WERI-Rb-1 (cell line): ENCODE measurements at regions not wholly inside any gene's neighbourhood (a gene's known extent, or its start where the extent isn't known, plus 50 kb on each side); places are given as distances from the start of the nearest gene placed in this dataset.
"Not testable (repeated sequence)": the region's sequence is repeated elsewhere in the genome, so short reads cannot be mapped to it uniquely, and the experiment has no call there.

ENCODE experiments used
- DNase-seq: peaks from one replicate; pipeline ENCODE4 v3.0.0-alpha.2; 2020
- H3K27ac ChIP-seq: fragments of 250-450 bp; sonication (Bioruptor Pico); 2 replicates; pipeline ENCODE4 v1.5.1; 2020; ENCODE audit warnings: mild to moderate bottlenecking, moderate library complexity
- H3K27me3 ChIP-seq: fragments of 250-450 bp; sonication (Bioruptor Pico); 2 replicates; pipeline ENCODE4 v1.5.1; 2021; ENCODE audit warnings: mild to moderate bottlenecking, low read depth, moderate library complexity; ENCODE audit not compliant: insufficient read depth, severe bottlenecking
- H3K36me3 ChIP-seq: fragments of 250-450 bp; sonication (Bioruptor Pico); 2 replicates; pipeline ENCODE4 v1.5.1; 2020; ENCODE audit warnings: mild to moderate bottlenecking, moderate library complexity
- H3K4me3 ChIP-seq: 2 replicates; pipeline ENCODE4 v1.5.1; 2011; ENCODE audit warnings: low read depth, mild to moderate bottlenecking, control low read depth, low read length
- H3K9me3 ChIP-seq: fragments of 250-450 bp; sonication (Bioruptor Pico); 2 replicates; pipeline ENCODE4 v1.5.1; 2021; ENCODE audit warnings: mild to moderate bottlenecking, moderate library complexity; ENCODE audit not compliant: severe bottlenecking
- TF ChIP-seq, protein P1 (sequence below): IDR thresholded peaks from 2 replicates; pipeline ENCODE4 v1.5.1; 2011; ENCODE audit warnings: low read depth, mild to moderate bottlenecking, control low read depth, inconsistent platforms, low read length

DNA sequence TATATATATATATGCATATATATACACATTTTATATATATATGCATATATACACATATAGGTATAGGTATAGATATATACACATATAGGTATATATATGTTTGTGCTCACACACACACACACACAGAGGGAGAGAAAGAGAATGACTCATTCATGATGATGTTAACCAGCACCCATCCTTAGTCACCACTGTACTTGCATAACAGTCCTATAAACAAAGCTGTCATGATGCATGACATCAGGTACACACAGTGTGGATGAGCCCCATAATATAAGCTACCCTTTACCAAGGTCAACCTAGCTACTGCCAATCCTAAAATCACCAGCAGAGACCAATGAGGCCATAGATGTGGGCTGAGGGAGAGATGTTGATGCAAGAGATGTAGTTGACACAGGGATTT lies 1408.0 kb downstream of the RAPGEF2 start:
- Histone ChIP-seq H3K4me3 (no peak overlapping the region), H3K27ac (no peak overlapping the region), H3K36me3 (no peaks in the 10 kb centered on the region), H3K9me3 (no peaks in the 10 kb centered on the region), H3K27me3 (no peaks in the 10 kb centered on the region)
- DNase-seq, result no peak
- TF ChIP-seq, protein P1, sequence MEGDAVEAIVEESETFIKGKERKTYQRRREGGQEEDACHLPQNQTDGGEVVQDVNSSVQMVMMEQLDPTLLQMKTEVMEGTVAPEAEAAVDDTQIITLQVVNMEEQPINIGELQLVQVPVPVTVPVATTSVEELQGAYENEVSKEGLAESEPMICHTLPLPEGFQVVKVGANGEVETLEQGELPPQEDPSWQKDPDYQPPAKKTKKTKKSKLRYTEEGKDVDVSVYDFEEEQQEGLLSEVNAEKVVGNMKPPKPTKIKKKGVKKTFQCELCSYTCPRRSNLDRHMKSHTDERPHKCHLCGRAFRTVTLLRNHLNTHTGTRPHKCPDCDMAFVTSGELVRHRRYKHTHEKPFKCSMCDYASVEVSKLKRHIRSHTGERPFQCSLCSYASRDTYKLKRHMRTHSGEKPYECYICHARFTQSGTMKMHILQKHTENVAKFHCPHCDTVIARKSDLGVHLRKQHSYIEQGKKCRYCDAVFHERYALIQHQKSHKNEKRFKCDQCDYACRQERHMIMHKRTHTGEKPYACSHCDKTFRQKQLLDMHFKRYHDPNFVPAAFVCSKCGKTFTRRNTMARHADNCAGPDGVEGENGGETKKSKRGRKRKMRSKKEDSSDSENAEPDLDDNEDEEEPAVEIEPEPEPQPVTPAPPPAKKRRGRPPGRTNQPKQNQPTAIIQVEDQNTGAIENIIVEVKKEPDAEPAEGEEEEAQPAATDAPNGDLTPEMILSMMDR, result no peak

DNA sequence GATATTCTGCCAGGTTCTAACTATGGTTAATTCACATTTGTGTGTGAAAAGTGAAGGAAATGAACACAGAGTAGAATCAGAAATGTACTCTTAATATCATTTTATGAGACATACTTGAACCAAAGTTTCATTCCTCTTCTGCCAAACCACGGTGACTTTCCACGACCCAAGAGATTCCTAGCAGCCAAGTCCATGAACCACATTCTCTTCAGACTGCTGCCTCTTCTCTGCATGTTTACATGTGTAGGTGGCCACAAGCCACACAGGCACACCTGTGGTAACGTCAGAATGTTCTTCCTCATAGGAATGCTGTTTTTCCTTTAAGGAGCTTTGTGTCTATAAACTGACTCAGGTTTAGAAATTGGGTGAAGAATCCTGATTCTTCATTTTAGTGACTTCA lies 1411.2 kb downstream of the RAPGEF2 start:
- Histone ChIP-seq H3K4me3 (no peak overlapping the region), H3K36me3 (no peaks in the 10 kb centered on the region), H3K27ac (no peak overlapping the region), H3K9me3 (no peaks in the 10 kb centered on the region), H3K27me3 (no peaks in the 10 kb centered on the region)
- no peak for DNase-seq
- TF ChIP-seq, protein P1, result no peak

DNA sequence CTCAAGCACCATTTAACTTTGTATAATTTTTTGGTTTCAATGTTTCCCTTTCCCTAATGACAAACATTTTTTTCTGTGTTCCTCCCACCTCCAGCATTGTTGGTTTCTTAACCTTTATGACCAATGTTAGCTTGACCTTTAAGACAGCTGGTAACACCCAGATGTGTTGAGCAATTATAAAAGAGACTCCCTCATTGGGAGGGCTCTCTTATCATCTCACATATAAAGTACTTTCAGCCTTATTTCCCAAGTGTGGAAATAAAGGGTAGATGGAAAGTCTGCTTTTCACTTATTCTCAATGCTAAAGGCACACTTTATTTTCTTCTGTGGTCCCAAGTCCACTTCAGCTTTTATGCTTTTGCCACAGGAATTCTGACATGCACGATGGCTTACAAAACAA lies 1420.4 kb downstream of the RAPGEF2 start:
- no peak for DNase-seq
- no peaks in the 10 kb centered on the region for H3K36me3 ChIP-seq
- no peak overlapping the region for H3K27ac ChIP-seq
- no peak overlapping the region for H3K4me3 ChIP-seq
- TF ChIP-seq, protein P1, result no peak
- no peaks in the 10 kb centered on the region for H3K27me3 ChIP-seq
- no peaks in the 10 kb centered on the region for H3K9me3 ChIP-seq

DNA sequence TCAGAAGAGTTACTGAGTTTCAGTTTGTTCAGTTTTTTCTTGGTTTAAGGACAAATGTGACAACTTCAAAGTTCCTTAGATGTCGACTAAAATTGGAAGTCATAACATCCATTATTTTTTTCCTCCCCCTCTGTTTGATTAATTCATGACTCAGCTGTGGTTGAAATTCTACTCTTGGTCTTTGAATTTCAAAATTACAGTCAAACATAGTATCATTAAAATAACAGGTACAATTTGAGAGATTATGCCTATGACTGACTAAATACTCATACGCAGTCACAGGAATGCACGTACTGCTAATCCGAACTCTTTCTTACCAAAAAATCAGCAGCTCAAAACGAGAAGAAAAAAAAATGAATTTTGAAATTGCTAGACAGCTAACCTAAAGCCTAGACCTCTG lies 1434.8 kb downstream of the RAPGEF2 start:
- Histone ChIP-seq H3K4me3 (no peak overlapping the region), H3K9me3 (no peaks in the 10 kb centered on the region), H3K36me3 (no peaks in the 10 kb centered on the region), H3K27me3 (no peaks in the 10 kb centered on the region), H3K27ac (no peak overlapping the region)
- DNase-seq, result no peak
- TF ChIP-seq, protein P1, result no peak

DNA sequence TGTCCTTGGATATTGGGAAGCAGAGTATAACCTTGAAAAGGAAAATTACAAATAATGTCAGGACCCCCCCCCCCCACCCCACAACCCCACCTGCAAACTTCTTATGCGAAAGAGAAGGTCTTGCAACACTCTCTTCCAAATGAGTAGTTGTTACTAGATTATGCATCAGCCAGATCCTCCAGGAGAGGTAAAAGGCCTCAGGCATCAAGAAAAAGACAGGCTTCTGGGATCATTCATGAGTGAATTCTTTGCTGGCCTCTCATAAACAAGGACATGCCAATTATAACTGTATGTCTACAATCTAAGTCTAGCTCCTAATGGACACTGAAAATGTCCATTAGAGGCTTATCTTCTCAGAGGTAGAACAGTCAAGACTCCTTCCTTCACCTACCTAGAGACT lies 1443.3 kb downstream of the RAPGEF2 start:
- no peaks in the 10 kb centered on the region for H3K27me3 ChIP-seq
- H3K27ac ChIP-seq, result no peak overlapping the region
- no peaks in the 10 kb centered on the region for H3K36me3 ChIP-seq
- H3K4me3 ChIP-seq, result no peak overlapping the region
- H3K9me3 ChIP-seq, result peaks cover 6% of the 10 kb centered on the region
- DNase-seq, result no peak
- TF ChIP-seq, protein P1, result no peak

DNA sequence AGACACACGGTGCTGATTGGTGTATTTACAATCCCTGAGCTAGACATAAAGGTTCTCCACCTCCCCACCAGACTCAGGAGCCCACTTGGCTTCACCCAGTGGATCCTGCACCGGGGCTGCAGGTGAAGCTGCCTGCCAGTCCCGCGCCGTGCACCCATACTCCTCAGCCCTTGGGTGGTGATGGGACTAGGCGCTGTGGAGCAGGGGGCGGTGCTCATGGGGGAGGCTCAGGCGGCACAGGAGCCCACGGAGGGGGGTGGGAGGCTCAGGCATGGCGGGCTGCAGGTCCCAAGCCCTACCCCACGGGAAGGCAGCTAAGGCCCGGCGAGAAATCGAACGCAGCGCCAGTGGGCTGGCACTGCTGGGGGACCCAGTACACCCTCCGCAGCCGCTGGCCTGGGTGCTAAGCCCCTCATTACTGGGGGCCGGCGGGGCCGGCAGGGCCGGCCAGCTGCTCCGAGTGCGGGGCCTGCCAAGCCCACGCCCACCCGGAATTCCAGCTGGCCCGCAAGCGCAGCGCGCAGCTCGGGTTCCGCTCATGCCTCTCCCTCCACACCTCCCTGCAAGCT lies 1447.2 kb downstream of the RAPGEF2 start:
- not testable (repeated sequence) for H3K27ac ChIP-seq, H3K27me3 ChIP-seq, DNase-seq, H3K4me3 ChIP-seq, H3K36me3 ChIP-seq
- H3K9me3 ChIP-seq, result peaks cover 10% of the 10 kb centered on the region
